IMR-90 (cell line): ENCODE measurements at regions not wholly inside any gene's neighbourhood (a gene's known extent, or its start where the extent isn't known, plus 50 kb on each side); places are given as distances from the start of the nearest gene placed in this dataset.
"Not testable (repeated sequence)": the region's sequence is repeated elsewhere in the genome, so short reads cannot be mapped to it uniquely, and the experiment has no call there.

Experiments used
- ATAC-seq: fragments of 200-7000 bp; cut with Tn5 transposase; 2 replicates; pipeline ENCODE4 v1.9.1; 2020; ENCODE audit warnings: low read depth, mild to moderate bottlenecking, moderate library complexity
- BruUV-seq: library from RNA; stranded (reverse); fragments of 400-500 nt; replicated peaks from 2 replicates; lab custom pipeline; 2021; lab: Mats Ljungman, UMichigan
- CTCF ChIA-PET: fragments of 300-600 bp; formaldehyde crosslinking; extraction: SDS; loops from one replicate; lab custom pipeline; 2021; ENCODE audit warnings: antibody characterized with exemption; lab: Yijun Ruan, JAX
- POLR2A ChIA-PET: fragments of 300-600 bp; sonication (Branson Sonifier 250); formaldehyde crosslinking; loops from one replicate; lab custom pipeline; 2022; ENCODE audit warnings: antibody characterized with exemption; ENCODE audit not compliant: unreplicated experiment; lab: Charles Lee
- DNase-seq: peaks from one replicate; pipeline ENCODE4 v3.0.0; 2013
- H2AFZ ChIP-seq: replicated peaks from 2 replicates; pipeline ENCODE3; 2013; ENCODE audit warnings: low read length, mild to moderate bottlenecking; ENCODE audit not compliant: poor library complexity
- H2AK5ac ChIP-seq: 2 replicates; pipeline ENCODE4 v1.6.1; 2013; ENCODE audit warnings: low read depth, low read length, inconsistent platforms
- H2AK9ac ChIP-seq: replicated peaks from 2 replicates; pipeline ENCODE3; 2013; ENCODE audit warnings: mild to moderate bottlenecking, low read depth, low read length, moderate library complexity; ENCODE audit not compliant: poor library complexity
- H2BK120ac ChIP-seq: 2 replicates; pipeline ENCODE4 v1.6.1; 2013; ENCODE audit warnings: low read depth, low read length, inconsistent platforms
- H2BK15ac ChIP-seq: 3 replicates; pipeline ENCODE4 v1.6.1; 2013; ENCODE audit warnings: low read depth, low read length, inconsistent platforms
- H2BK20ac ChIP-seq: 2 replicates; pipeline ENCODE4 v1.6.1; 2013; ENCODE audit warnings: low read depth, mild to moderate bottlenecking, inconsistent platforms, low read length, moderate library complexity
- H2BK5ac ChIP-seq: 2 replicates; pipeline ENCODE4 v1.6.1; 2013; ENCODE audit warnings: mild to moderate bottlenecking, low read depth, low read length, inconsistent platforms; ENCODE audit not compliant: poor library complexity, severe bottlenecking
- H3K14ac ChIP-seq: replicated peaks from 2 replicates; pipeline ENCODE4 v1.6.1; 2013; ENCODE audit warnings: low read depth, low read length, inconsistent platforms
- H3K18ac ChIP-seq: 2 replicates; pipeline ENCODE4 v1.6.1; 2013; ENCODE audit warnings: low read depth, low read length, control low read depth
- H3K23ac ChIP-seq: 2 replicates; pipeline ENCODE4 v1.6.1; 2013; ENCODE audit warnings: low read depth, low read length, inconsistent platforms
- H3K27ac ChIP-seq: 2 replicates; pipeline ENCODE4 v1.5.1; 2013; ENCODE audit warnings: mild to moderate bottlenecking, control low read depth, low read length; ENCODE audit not compliant: insufficient read depth
- H3K27me3 ChIP-seq: 2 replicates; pipeline ENCODE4 v1.6.1; 2013; ENCODE audit warnings: low read length; ENCODE audit not compliant: control insufficient read depth, insufficient read depth
- H3K36me3 ChIP-seq: 2 replicates; pipeline ENCODE4 v1.6.1; 2013; ENCODE audit warnings: low read length, mixed read lengths; ENCODE audit not compliant: control insufficient read depth, insufficient read depth
- H3K4ac ChIP-seq: 2 replicates; pipeline ENCODE4 v1.6.1; 2013; ENCODE audit warnings: low read depth, low read length, inconsistent platforms
- H3K4me1 ChIP-seq: 2 replicates; pipeline ENCODE4 v1.6.1; 2013; ENCODE audit warnings: low read length, mixed read lengths; ENCODE audit not compliant: control insufficient read depth, insufficient read depth
- H3K4me2 ChIP-seq: 2 replicates; pipeline ENCODE4 v1.6.1; 2013; ENCODE audit warnings: low read depth, mild to moderate bottlenecking, control low read depth, low read length, moderate library complexity
- H3K4me3 ChIP-seq: 2 replicates; pipeline ENCODE4 v1.5.1; 2013; ENCODE audit warnings: low read depth, mild to moderate bottlenecking, control low read depth, low read length, moderate library complexity; ENCODE audit not compliant: insufficient read depth
- H3K56ac ChIP-seq: 2 replicates; pipeline ENCODE4 v1.6.1; 2013; ENCODE audit warnings: low read length, inconsistent platforms; ENCODE audit not compliant: insufficient read depth; ENCODE audit errors: extremely low read depth
- H3K79me1 ChIP-seq, 2 experiments: 2 replicates each; pipeline ENCODE4 v1.6.1; 2013; ENCODE audit warnings: low read length in 2 of 2, inconsistent platforms in 1 of 2, low read depth in 1 of 2
- H3K9ac ChIP-seq: 2 replicates; pipeline ENCODE4 v1.6.1; 2013; ENCODE audit warnings: low read depth, low read length, control low read depth
- H3K9me1 ChIP-seq: 2 replicates; pipeline ENCODE4 v1.6.1; 2013; ENCODE audit warnings: low read length, inconsistent platforms; ENCODE audit not compliant: insufficient read depth
- H3K9me3 ChIP-seq: 2 replicates; pipeline ENCODE4 v1.6.1; 2013; ENCODE audit warnings: low read length; ENCODE audit not compliant: control insufficient read depth, insufficient read depth
- H4K20me1 ChIP-seq: 2 replicates; pipeline ENCODE4 v1.6.1; 2013; ENCODE audit warnings: low read length, inconsistent platforms; ENCODE audit not compliant: insufficient read depth
- H4K5ac ChIP-seq: 2 replicates; pipeline ENCODE4 v1.6.1; 2013; ENCODE audit warnings: mild to moderate bottlenecking, low read depth, low read length, control low read depth
- H4K8ac ChIP-seq, 2 experiments: 2 replicates each; pipeline ENCODE4 v1.6.1; 2013; ENCODE audit warnings: low read depth in 2 of 2, low read length in 2 of 2, control low read depth in 1 of 2, inconsistent platforms in 1 of 2
- H4K91ac ChIP-seq: 2 replicates; pipeline ENCODE4 v1.6.1; 2013; ENCODE audit warnings: low read depth, low read length, inconsistent platforms; ENCODE audit not compliant: insufficient read depth
- MAFK ChIP-seq: IDR thresholded peaks from 2 replicates; pipeline ENCODE4 v1.6.1; 2012; ENCODE audit warnings: low read depth, low read length, improper control_type of control experiment
- WGBS, 2 experiments: methylation state at CpG; one replicate each; pipeline versions ENCODE4 v1.1.5 to v1.1.7; 2013; ENCODE audit warnings: missing lambda C conversion rate in 2 of 2; ENCODE audit not compliant: insufficient read length in 1 of 2; ENCODE audit errors: extremely low coverage in 2 of 2; 5-methylcytosine and 5-hydroxymethylcytosine counted together
- dilution Hi-C: fragments of 300-500 bp; cut with HindIII; formaldehyde crosslinking; loops from one replicate; pipeline ENCODE4 v1.14.3; 2018; ENCODE audit warnings: low sequenced_read_pairs; ENCODE audit not compliant: unreplicated experiment
- in situ Hi-C: fragments of 300-500 bp; cut with MboI; formaldehyde crosslinking; loops from 3 replicates; pipeline ENCODE4 v1.14.3; 2019; ENCODE audit warnings: low sequenced_read_pairs, inconsistent platforms, mixed read lengths
- intact Hi-C: fragments of 100-400 bp; cut with micrococcal nuclease; formaldehyde crosslinking; loops from 2 replicates; pipeline ENCODE4 v1.10.0; 2022

DNA sequence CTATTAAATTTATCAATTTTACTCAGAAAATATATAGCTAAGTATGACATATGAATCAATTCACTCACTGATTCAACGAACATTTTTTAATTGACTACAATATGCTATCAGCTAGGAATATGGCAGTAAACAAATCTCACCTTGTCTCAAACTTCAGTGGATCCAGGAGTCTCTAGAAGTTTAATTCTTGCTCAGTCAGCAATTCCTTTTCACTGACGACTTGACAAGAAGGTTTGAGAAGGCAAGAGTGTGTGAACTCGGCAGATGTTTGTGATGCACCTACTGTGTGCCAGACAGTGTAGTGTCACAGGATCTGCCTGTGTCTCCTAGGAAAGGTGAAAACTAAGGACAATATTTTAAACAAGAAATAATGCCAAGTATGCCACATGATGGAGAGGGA is 4175.7 kb upstream of the OR11H1 start:
- H3K9me1 ChIP-seq, H3K4me2 ChIP-seq, H2AK9ac ChIP-seq, in situ Hi-C loops, H4K5ac ChIP-seq, H3K27me3 ChIP-seq, POLR2A ChIA-PET, H3K79me1 ChIP-seq, H4K20me1 ChIP-seq, H3K56ac ChIP-seq, H2BK120ac ChIP-seq, H3K4me1 ChIP-seq, H3K23ac ChIP-seq, H4K91ac ChIP-seq, H3K36me3 ChIP-seq, intact Hi-C loops, BruUV-seq, H2BK20ac ChIP-seq, H3K27ac ChIP-seq, H3K18ac ChIP-seq, H2AK5ac ChIP-seq, H3K9me3 ChIP-seq, H3K14ac ChIP-seq, ATAC-seq, CTCF ChIA-PET, H2BK5ac ChIP-seq, DNase-seq, H3K9ac ChIP-seq, H2BK15ac ChIP-seq, H3K4me3 ChIP-seq, H2AFZ ChIP-seq, H3K4ac ChIP-seq, dilution Hi-C loops, H4K8ac ChIP-seq: not testable (repeated sequence)
- WGBS, 2 experiments = no CpG with 5 or more reads among the region's 3 CpGs
- peak; percentile 65 for TF ChIP-seq MAFK
